ENCODE measurements at regions not wholly inside any gene's neighbourhood (a gene's known extent, or its start where the extent isn't known, plus 50 kb on each side); places are given as distances from the start of the nearest gene placed in this dataset.

DNA sequence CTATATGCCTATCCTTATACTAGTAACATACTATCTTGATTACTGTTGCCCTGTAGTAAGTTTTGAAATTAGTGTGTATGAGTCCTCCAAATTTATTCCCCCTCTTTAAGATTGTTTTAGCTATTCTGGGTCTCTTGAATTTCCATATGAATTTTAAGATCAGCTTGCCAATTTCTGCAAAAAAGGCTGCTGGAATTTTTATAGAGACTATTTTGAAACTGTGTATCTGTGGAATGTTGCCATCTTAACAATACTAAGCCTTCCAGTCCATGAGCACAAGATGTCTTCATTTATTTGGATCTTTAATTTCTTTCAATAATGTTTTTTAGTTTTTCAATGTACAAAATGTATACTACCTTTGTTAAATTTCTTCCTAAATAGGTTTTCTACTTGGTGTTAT lies 79.8 kb upstream of the ETV6 start:
- no peak for TF ChIP-seq EZH2phosphoT487 (IDR thresholded peaks at IDR 0.05; ENCODE audit: insufficient read depth, low read depth)
- TF ChIP-seq EZH2 (IDR thresholded peaks at IDR 0.05; ENCODE audit: insufficient read depth, poor library complexity, severe bottlenecking), result no peak

Data from GM23248 (cell line).